GM21360 (cell line): ENCODE measurements at regions not wholly inside any gene's neighbourhood (a gene's known extent, or its start where the extent isn't known, plus 50 kb on each side); places are given as distances from the start of the nearest gene placed in this dataset.

ENCODE experiments used
- ATAC-seq: cut with Tn5 transposase; IDR thresholded peaks from one replicate; pipeline ENCODE4 v1.9.1; 2021; ENCODE audit warnings: mild to moderate bottlenecking, moderate library complexity; ENCODE audit not compliant: unreplicated experiment

DNA sequence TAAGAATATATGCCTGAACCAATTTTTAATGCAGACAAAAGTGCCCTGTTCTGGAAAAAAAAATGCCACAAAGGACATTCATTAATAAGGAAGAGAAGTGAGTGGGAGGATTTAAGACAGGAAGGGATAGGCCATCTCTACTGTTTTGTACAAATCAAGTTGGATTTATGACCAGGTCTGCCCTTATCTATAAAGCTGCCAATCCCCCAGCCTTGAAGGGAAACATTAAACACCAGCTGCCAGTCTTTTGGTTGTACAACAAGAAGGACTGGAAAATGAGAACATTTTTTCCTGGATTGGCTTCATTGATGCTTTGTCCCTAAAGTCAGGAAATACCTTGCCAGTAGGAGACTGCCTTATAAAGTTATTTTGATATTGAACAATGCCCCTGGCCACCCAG is 444.0 kb downstream of the NPHP4 start:
- ATAC-seq, result no peak

DNA sequence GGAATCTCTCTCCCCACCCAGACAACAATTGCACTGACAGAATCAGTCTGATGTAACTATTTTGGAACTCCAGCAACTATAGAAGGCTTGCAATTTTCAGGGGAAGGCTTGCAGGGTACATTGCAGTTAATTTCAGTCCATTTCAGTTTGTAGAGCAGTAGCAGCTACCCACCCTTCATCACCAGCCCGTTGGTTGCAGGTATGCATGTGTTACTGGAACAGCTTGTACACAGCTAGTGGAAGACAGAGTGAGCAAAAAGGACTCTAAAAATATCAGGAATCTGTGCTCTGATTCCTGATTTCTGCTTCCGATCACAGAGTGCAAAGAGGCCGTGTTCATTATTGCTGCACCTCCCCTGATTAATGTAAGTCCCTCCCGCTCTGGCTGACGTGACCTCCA is 449.0 kb downstream of the NPHP4 start:
- ATAC-seq, result no peak

GRCh38 chr1:5532811-5533210 is 459.4 kb downstream of the NPHP4 start:
- ATAC-seq, result no peak

GRCh38 chr1:5526822-5527551 is 465.2 kb downstream of the NPHP4 start:
- ATAC-seq, result no peak

DNA sequence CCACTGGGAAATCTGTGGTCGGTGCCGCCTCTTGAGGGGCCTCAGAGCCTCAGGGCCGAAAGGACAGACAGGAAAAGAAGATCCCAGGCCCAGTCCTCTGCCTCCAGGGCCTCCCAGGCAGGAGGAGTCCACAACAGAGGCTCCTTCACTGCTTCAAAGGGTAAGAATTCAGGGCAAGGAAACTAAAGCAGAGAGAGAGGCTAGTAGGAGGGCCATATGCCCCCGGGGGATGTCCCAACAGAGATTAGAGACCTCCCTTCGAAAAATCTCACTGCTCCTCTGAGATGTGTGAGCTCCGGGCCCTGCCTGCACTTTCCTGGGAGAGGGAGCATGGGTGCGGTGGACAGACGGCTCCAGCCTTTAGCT is 465.9 kb downstream of the NPHP4 start:
- ATAC-seq, result no peak

DNA sequence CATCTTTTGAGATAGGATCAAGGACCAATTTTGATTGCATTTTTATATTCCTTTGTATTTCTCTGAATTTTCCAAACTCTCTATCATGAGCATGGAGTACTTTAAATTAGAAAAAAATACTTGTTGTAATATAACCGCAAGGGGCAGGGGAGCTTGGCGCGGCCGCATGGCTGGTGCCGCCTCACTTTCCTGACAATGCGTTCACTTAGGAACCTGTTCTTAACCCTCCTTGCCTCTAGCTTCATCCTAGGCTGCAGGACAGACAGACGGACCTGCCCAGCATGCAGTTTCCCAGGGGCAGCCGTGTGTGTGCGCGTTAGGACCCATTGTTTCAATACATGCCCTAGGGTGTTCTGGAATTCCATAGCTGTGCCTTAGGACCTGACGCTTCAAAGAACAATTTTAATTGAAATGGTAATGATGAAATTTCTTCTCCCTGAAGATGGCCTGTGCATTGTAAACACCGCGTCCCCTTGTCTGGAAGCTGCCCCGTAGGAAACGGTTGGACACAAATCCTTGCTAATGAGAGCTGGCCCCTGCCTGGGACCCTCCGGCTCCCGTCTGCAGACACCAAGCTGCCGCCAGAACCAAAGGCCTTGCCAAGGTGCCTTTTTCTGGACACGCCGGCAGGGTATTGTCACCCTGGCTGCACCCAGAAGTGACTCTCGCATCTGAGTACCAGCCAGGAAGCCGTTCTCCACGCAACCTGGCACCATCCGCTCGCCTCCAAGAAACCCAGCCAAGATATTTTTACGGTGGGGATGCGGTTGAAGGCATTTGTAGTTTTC is 466.4 kb downstream of the NPHP4 start:
- no peak for ATAC-seq

- no peak for ATAC-seq
Observed at GRCh38 chr1:5522531-5523145, 469.6 kb downstream of the NPHP4 start.

DNA sequence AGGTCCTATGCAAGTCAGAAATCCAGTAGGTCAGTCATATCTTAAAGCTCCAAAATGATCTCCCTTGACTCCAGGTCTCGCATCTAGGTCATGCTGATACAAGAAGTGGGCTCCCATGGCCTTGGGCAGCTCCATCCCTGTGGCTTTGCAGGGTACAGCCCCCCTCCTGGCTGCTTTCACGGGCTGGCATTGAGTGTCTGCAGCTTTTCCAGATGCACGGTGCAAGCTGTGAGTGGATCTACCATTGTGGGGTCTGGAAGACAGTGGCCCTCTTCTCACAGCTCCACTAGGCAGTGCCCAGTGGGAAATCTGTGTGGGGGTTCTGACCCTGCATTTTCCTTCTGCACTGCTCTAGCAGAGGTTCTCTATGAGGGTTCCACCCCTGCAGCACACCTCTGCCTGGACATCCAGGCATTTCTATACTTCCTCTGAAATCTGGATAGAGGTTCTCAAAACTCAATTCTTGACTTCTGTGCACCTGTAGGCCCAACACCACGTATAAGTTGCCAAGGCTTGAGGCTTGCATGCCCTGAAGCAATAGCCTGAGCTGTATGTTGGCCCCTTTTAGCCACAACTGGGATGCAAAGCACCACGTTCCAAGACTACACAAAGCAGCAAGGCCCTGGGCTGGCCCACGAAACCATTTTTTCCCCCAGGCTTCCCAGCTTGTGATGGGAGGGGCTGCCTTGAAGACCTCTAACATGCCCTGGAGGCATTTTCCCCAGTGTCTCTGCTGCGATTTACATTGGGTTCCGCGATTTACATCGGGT is 472.7 kb downstream of the NPHP4 start:
- ATAC-seq, result no peak

DNA sequence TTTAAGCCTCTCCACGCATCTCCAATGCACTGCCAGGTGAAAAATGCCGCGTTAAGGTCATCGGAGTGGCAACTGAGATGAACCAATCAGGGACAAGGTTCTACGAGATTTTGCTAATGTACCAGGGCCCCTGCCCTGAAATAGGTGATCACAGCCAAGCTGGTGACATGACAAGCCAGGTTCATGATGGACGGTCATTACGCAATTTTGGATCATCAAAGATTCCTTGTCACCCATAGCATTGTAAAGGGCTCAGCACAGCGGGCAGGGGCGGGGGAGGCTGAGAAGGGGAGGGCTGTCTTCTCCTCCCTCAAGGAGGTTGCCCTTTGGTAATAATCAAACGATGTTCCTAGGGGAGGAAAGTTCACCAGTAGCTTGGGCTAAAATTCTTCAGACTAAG is 475.5 kb downstream of the NPHP4 start:
- no peak for ATAC-seq

DNA sequence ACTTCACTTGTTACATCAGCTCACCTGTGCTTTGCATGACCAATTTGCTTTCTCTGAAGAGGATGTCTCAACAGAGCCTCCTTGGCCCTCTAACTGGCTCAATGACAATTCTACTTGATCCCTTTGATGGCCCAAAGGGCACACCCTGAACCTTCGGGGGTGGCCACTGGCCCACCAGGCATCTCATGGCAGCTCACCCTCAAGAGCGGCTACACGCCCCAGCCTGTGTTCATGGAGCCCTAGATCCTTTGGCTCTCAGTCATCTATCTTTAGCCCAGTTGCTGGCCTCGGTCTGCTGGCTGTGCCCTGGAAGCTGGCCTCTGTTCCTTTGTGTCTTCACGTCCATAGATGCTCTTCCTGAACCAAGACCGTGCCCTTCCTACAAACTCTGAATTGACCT is 476.7 kb downstream of the NPHP4 start:
- ATAC-seq, result no peak

DNA sequence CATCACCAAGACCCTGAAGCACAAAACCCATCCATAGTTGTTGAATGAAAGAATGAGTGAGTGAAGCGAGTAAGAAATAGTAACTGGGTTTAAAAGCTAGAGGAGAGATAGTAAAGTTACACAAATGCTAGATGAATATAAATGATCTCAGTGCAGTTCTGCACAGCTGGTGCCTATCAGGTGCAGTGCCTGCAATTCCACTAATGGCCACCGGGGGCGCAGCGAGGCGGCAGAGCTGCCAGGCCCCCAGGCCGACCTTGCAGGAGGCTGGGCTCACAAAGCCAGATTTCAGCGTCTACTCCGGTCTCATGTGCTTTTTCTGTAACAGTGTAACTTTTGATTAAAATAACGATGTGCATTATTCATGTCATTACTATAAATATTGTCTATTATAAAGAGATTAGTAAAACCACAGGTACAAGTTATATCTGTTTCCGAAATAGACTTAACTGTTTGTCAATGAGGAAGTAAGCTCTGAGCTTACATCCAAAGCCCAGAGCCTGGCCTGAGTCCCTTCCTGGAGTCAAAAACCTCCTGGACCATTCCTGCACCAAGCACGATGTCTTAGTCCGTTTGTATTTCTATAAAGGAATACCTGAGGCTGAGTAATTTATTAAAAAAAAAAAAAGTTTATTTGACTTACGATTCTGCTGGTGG is 477.6 kb downstream of the NPHP4 start:
- ATAC-seq, result peak; percentile 89

DNA sequence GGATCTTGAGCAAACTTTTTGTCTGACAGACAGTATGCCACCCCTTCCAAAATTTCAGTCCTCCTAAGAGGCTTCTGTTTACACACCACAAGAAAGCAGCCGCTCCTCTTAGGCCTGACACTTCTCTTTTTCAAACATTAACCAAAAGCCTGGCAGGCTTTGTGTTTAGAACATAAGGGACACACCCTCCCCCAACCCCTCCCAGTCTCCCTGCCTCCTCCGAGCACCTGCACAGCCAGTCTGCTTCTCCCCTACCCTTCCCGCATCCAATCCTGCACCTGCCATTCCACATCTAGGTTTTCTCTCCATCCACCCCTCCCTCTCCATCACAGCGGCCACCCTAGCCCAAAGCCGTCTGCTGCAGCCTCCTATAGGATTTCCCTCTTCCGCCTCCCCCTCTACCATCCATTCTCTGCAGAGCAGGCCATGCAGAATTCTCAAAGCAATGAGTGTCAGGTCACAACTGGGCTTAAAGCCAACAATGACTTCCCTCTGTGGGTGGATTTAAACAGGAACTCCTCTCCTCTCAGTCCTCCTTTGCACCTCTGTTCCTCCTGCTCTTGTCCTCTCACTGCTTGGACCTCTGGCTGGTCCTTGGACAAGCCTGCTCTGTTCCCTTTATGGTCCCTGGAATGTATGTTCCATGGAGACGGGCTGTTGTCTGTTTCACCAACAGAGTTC is 478.2 kb downstream of the NPHP4 start:
- ATAC-seq, result no peak

DNA sequence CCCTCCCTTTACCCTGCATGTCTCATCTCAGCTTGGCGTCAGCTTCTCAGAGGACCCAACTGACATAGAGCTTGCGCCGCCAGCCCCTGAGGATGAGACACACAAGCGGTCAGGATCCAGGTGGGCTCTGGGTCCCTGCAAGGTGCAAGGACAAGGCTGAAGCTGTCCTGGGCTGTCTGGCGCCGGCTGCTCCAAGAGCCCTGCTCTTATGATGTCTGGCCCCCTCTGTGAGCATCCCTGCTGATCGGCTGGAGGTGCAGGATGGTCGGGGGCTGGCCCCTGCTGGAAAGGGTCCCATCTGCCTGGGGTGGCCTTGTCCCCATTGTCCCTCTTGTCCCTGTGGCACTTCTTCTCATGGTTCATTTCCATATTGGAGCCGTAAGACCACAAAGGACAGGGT is 479.0 kb downstream of the NPHP4 start:
- ATAC-seq, result no peak

- ATAC-seq, result no peak
Observed at GRCh38 chr1:5511381-5512097, 480.7 kb downstream of the NPHP4 start.

DNA sequence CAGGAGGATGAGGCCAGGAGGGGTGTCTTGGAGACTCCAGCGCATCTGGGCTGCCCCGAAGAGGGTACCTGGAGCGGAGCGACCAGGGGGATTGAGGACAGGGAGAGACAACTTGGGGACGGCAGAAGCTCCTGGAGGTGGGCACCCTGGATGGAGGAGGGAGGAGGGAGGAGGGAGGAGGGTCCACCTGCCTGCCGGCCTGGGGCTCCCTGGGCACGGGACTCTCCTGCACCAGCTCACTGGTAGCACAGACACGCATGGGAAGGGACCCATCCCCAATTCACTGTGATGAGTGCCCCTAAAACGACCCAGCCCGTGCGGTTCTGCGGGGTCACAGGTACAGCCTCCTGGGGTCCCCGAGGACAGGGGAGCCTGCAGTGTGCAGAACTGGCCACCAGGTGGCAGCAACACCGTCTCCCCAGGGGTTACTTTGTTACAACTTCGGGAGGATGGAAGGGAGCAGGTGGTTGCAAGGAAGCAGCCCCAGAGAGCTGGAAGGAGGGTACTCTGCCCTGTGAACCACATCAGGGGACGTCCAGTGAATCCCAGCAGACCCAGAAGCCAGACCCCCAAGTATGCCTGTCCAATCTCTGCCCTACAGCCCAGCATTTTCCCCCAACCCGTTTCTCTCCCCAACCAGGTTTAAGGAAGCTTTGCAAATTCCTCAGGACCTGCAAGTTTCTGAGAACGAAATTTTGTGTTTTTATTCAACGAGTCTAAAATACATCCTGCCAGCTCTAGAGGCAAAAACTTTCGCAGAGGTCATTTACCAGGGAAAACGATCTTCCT is 482.4 kb downstream of the NPHP4 start:
- ATAC-seq, result no peak

- ATAC-seq, result no peak
Observed at GRCh38 chr1:5508669-5509330, 483.4 kb downstream of the NPHP4 start.

- no peak for ATAC-seq
Observed at GRCh38 chr1:5507340-5507739, 484.9 kb downstream of the NPHP4 start.

GRCh38 chr1:5506634-5507033 is 485.6 kb downstream of the NPHP4 start:
- no peak for ATAC-seq
